Colonic mucosa (tissue), 4 donors: ENCODE measurements at regions not wholly inside any gene's neighbourhood (a gene's known extent, or its start where the extent isn't known, plus 50 kb on each side); places are given as distances from the start of the nearest gene placed in this dataset.

Experiments
- DNase-seq: peaks from one replicate; pipeline ENCODE4 v3.0.0-alpha.2; 2020
- H3K27ac ChIP-seq: fragments of 200-600 bp; one replicate; pipeline ENCODE4 v1.8.0; 2021
- H3K27me3 ChIP-seq: fragments of 200-600 bp; one replicate; pipeline ENCODE4 v1.8.0; 2021
- H3K36me3 ChIP-seq: fragments of 200-600 bp; one replicate; pipeline ENCODE4 v1.8.0; 2021
- H3K4me1 ChIP-seq: fragments of 200-600 bp; one replicate; pipeline ENCODE4 v1.8.0; 2021; ENCODE audit warnings: mild to moderate bottlenecking
- H3K4me3 ChIP-seq: fragments of 200-600 bp; one replicate; pipeline ENCODE4 v1.8.0; 2021
- H3K9ac ChIP-seq, 2 donors: one replicate each; pipeline ENCODE4 v1.7.0; 2013; ENCODE audit warnings: control low read depth in 2 of 2, low read depth in 2 of 2, low read length in 2 of 2
- H3K9me3 ChIP-seq: fragments of 200-600 bp; one replicate; pipeline ENCODE4 v1.8.0; 2021
- CTCF ChIP-seq: fragments of 200-600 bp; IDR thresholded peaks from one replicate; pipeline ENCODE4 v1.8.0; 2022; ENCODE audit warnings: antibody characterized with exemption, mild to moderate bottlenecking
- intact Hi-C: fragments of 100-400 bp; cut with DNase I; formaldehyde crosslinking; loops from one replicate; pipeline ENCODE4 v1.14.1; 2022
- donor health status: healthy.
- donor health status: DM: no; HTN: no; CAD: no.
- donor health status: DM: no; HTN: no; CAD: no.

GRCh38 chr10:78353636-78354035, 320.0 kb downstream of the RPS24 start:
- Histone ChIP-seq H3K9ac (no peak overlapping the region), H3K4me1 (no peaks in the 10 kb centered on the region), H3K27me3 (no peaks in the 10 kb centered on the region), H3K36me3 (no peaks in the 10 kb centered on the region), H3K4me3 (no peak overlapping the region), H3K9me3 (no peaks in the 10 kb centered on the region), H3K27ac (no peak overlapping the region)
- TF ChIP-seq CTCF: no peak
- DNase-seq: no peak
- intact Hi-C loops: no loop called here

- DNase-seq: no peak
- intact Hi-C loops: no loop called here
- H3K27me3 ChIP-seq: no peaks in the 10 kb centered on the region
- H3K9me3 ChIP-seq: no peaks in the 10 kb centered on the region
- H3K4me1 ChIP-seq: no peaks in the 10 kb centered on the region
- H3K9ac ChIP-seq: no peak overlapping the region
- no peak for TF ChIP-seq CTCF
- H3K27ac ChIP-seq: no peak overlapping the region
- no peaks in the 10 kb centered on the region for H3K36me3 ChIP-seq
- no peak overlapping the region for H3K4me3 ChIP-seq
Observed at GRCh38 chr10:78354101-78354500, 320.4 kb downstream of the RPS24 start.

- Histone ChIP-seq H3K4me1 (no peaks in the 10 kb centered on the region), H3K4me3 (no peak overlapping the region), H3K9ac (no peak overlapping the region), H3K36me3 (no peaks in the 10 kb centered on the region), H3K27me3 (no peaks in the 10 kb centered on the region), H3K27ac (no peak overlapping the region), H3K9me3 (no peaks in the 10 kb centered on the region)
- intact Hi-C loops: no loop called here
- DNase-seq: no peak
- no peak for TF ChIP-seq CTCF
Observed at GRCh38 chr10:78356291-78356900, 322.7 kb downstream of the RPS24 start.

- intact Hi-C loops: no loop called here
- Histone ChIP-seq H3K4me3 (no peak overlapping the region), H3K27me3 (no peaks in the 10 kb centered on the region), H3K36me3 (no peaks in the 10 kb centered on the region), H3K9me3 (no peaks in the 10 kb centered on the region), H3K9ac (no peak overlapping the region), H3K27ac (no peak overlapping the region), H3K4me1 (no peaks in the 10 kb centered on the region)
- DNase-seq: no peak
- no peak for TF ChIP-seq CTCF
Observed at GRCh38 chr10:78357141-78358063, 323.7 kb downstream of the RPS24 start.

- intact Hi-C loops: no loop called here
- DNase-seq: no peak
- no peak overlapping the region for H3K27ac ChIP-seq
- H3K4me1 ChIP-seq: no peaks in the 10 kb centered on the region
- H3K9ac ChIP-seq: no peak overlapping the region
- no peak overlapping the region for H3K4me3 ChIP-seq
- no peaks in the 10 kb centered on the region for H3K9me3 ChIP-seq
- TF ChIP-seq CTCF: no peak
- no peaks in the 10 kb centered on the region for H3K27me3 ChIP-seq
- H3K36me3 ChIP-seq: no peaks in the 10 kb centered on the region
Observed at GRCh38 chr10:78358351-78358750, 324.7 kb downstream of the RPS24 start.
